H1 (cell line): ENCODE measurements at regions not wholly inside any gene's neighbourhood (a gene's known extent, or its start where the extent isn't known, plus 50 kb on each side); places are given as distances from the start of the nearest gene placed in this dataset.

Experiments used
- CTCF ChIA-PET: fragments of 300-600 bp; sonication (Branson Sonifier 250); formaldehyde crosslinking; loops from one replicate; lab custom pipeline; 2021; ENCODE audit not compliant: partially characterized antibody; lab: Charles Lee
- POLR2A ChIA-PET: fragments of 300-600 bp; sonication (Branson Sonifier 250); formaldehyde crosslinking; loops from one replicate; lab custom pipeline; 2021; ENCODE audit warnings: inconsistent platforms; ENCODE audit not compliant: partially characterized antibody; lab: Charles Lee
- DNase-seq, 2 experiments: peaks; one replicate each; pipeline versions ENCODE4 v3.0.0 to v3.0.0-alpha.2; 2010 to 2022; ENCODE audit warnings: low spot score in 2 of 2, low read depth in 1 of 2, mixed read lengths in 1 of 2
- FAIRE-seq: peaks from 2 replicates; lab custom pipeline; 2011; peaks lifted over from hg19 to GRCh38; lab: Jason Lieb, UNC
- H2AFZ ChIP-seq: 2 replicates; pipeline ENCODE4 v1.8.1; 2012; ENCODE audit warnings: low read length, inconsistent platforms
- H2AK5ac ChIP-seq: 2 replicates; pipeline ENCODE4 v1.6.1; 2013; ENCODE audit warnings: low read depth, low read length
- H2BK120ac ChIP-seq: replicated peaks from 2 replicates; pipeline ENCODE3; 2013; ENCODE audit warnings: low read depth, low read length, inconsistent platforms
- H2BK12ac ChIP-seq: 2 replicates; pipeline ENCODE4 v1.6.1; 2013; ENCODE audit warnings: low read depth, low read length
- H2BK15ac ChIP-seq: 2 replicates; pipeline ENCODE4 v1.6.1; 2013; ENCODE audit warnings: low read length
- H2BK20ac ChIP-seq: 2 replicates; pipeline ENCODE4 v1.6.1; 2013; ENCODE audit warnings: low read length
- H2BK5ac ChIP-seq: 2 replicates; pipeline ENCODE4 v1.6.1; 2013; ENCODE audit warnings: low read depth, low read length
- H3K14ac ChIP-seq: 2 replicates; pipeline ENCODE4 v1.6.1; 2013; ENCODE audit warnings: inconsistent platforms; ENCODE audit not compliant: insufficient read length
- H3K18ac ChIP-seq: 2 replicates; pipeline ENCODE4 v1.6.1; 2013; ENCODE audit warnings: low read length; ENCODE audit errors: extremely low read depth
- H3K23ac ChIP-seq: 2 replicates; pipeline ENCODE4 v1.6.1; 2013; ENCODE audit warnings: inconsistent platforms; ENCODE audit not compliant: insufficient read length
- H3K23me2 ChIP-seq: 2 replicates; pipeline ENCODE4 v1.6.1; 2013; ENCODE audit warnings: low read depth, low read length
- H3K27ac ChIP-seq: 2 replicates; pipeline ENCODE4 v1.6.1; 2011; ENCODE audit warnings: low read depth, low read length, inconsistent platforms
- H3K27me3 ChIP-seq, 4 experiments: replicated peaks in 1 of 4; 1 replicate in 1 of 4; 2 replicates in 3 of 4; pipeline versions ENCODE4 v1.6.1 to v1.8.1; 2011 to 2013; ENCODE audit warnings: low read length in 3 of 4, mild to moderate bottlenecking in 3 of 4, inconsistent platforms in 2 of 4, mixed read lengths in 2 of 4, moderate library complexity in 1 of 4; ENCODE audit not compliant: control insufficient read depth in 3 of 4, insufficient read depth in 3 of 4; ENCODE audit errors: extremely low read depth in 1 of 4
- H3K36me3 ChIP-seq, 4 experiments: 2 replicates each; pipeline versions ENCODE4 v1.6.1 to v1.8.1; 2011 to 2013; ENCODE audit warnings: mild to moderate bottlenecking in 4 of 4, low read length in 3 of 4, moderate library complexity in 2 of 4, control low read depth in 1 of 4, inconsistent platforms in 1 of 4; ENCODE audit not compliant: insufficient read depth in 4 of 4, control insufficient read depth in 2 of 4
- H3K4ac ChIP-seq: replicated peaks from 2 replicates; pipeline ENCODE3; 2013; ENCODE audit warnings: low read length, low read depth, mixed read lengths, inconsistent platforms; ENCODE audit not compliant: insufficient read length
- H3K4me1 ChIP-seq, 4 experiments: replicated peaks in 1 of 4; 1 replicate in 1 of 4; 2 replicates in 3 of 4; pipeline versions ENCODE4 v1.6.1 to v1.8.1; 2011 to 2013; ENCODE audit warnings: low read length in 3 of 4, inconsistent platforms in 2 of 4, mixed read lengths in 1 of 4; ENCODE audit not compliant: insufficient read depth in 4 of 4, control insufficient read depth in 3 of 4
- H3K4me2 ChIP-seq, 2 experiments: 2 replicates each; pipeline versions ENCODE4 v1.6.1 to v1.8.1; 2011 to 2013; ENCODE audit warnings: low read depth in 2 of 2, low read length in 2 of 2, control low read depth in 1 of 2, inconsistent platforms in 1 of 2, mild to moderate bottlenecking in 1 of 2; ENCODE audit not compliant: insufficient read depth in 1 of 2
- H3K4me3 ChIP-seq, 4 experiments: fragments of 200-600, 300-600 bp in 1 of 4; sonication (generic), shearing (Covaris generic), sonication (Bioruptor Twin) in 1 of 4; 2 replicates each; pipeline versions ENCODE4 v1.5.1 to v1.8.1; 2011 to 2016; ENCODE audit warnings: low read length in 4 of 4, low read depth in 3 of 4, control low read depth in 2 of 4, inconsistent platforms in 2 of 4, mild to moderate bottlenecking in 2 of 4, mixed read lengths in 1 of 4, moderate library complexity in 1 of 4; ENCODE audit not compliant: insufficient read depth in 2 of 4; ENCODE audit errors: extremely low read depth in 1 of 4
- H3K56ac ChIP-seq: replicated peaks from 2 replicates; pipeline ENCODE3; 2013; ENCODE audit warnings: low read depth, mild to moderate bottlenecking, mixed read lengths, low read length, inconsistent platforms; ENCODE audit not compliant: insufficient read length
- H3K79me1 ChIP-seq: 2 replicates; pipeline ENCODE4 v1.6.1; 2013; ENCODE audit warnings: low read depth, low read length, control low read depth
- H3K79me2 ChIP-seq, 2 experiments: 2 replicates each; pipeline versions ENCODE4 v1.6.1 to v1.8.1; 2012 to 2013; ENCODE audit warnings: low read length in 2 of 2, mild to moderate bottlenecking in 2 of 2, inconsistent platforms in 1 of 2; ENCODE audit not compliant: insufficient read depth in 2 of 2, control insufficient read depth in 1 of 2
- H3K9ac ChIP-seq, 4 experiments: replicated peaks in 1 of 4; 1 replicate in 1 of 4; 2 replicates in 3 of 4; pipeline versions ENCODE4 v1.6.1 to v1.8.1; 2011 to 2013; ENCODE audit warnings: low read depth in 3 of 4, low read length in 3 of 4, control low read depth in 2 of 4, mild to moderate bottlenecking in 2 of 4, moderate library complexity in 2 of 4, inconsistent platforms in 1 of 4; ENCODE audit errors: extremely low read depth in 1 of 4
- H3K9me3 ChIP-seq, 2 experiments: 2 replicates each; pipeline versions ENCODE4 v1.6.1 to v1.8.1; 2012 to 2013; ENCODE audit warnings: mild to moderate bottlenecking in 2 of 2, moderate library complexity in 2 of 2, control low read depth in 1 of 2, inconsistent platforms in 1 of 2, low read depth in 1 of 2, low read length in 1 of 2, mixed read lengths in 1 of 2; ENCODE audit not compliant: insufficient read depth in 2 of 2
- H4K20me1 ChIP-seq, 2 experiments: replicated peaks in 1 of 2; 2 replicates each; pipeline versions ENCODE3 to v1.8.1; 2011 to 2013; ENCODE audit warnings: inconsistent platforms in 2 of 2, low read length in 2 of 2, mild to moderate bottlenecking in 1 of 2; ENCODE audit not compliant: insufficient read depth in 2 of 2, control insufficient read depth in 1 of 2
- H4K5ac ChIP-seq: 2 replicates; pipeline ENCODE4 v1.6.1; 2013; ENCODE audit warnings: low read length, low read depth, mixed read lengths, inconsistent platforms; ENCODE audit not compliant: insufficient read length
- H4K8ac ChIP-seq: 2 replicates; pipeline ENCODE4 v1.8.0; 2013; ENCODE audit warnings: mild to moderate bottlenecking, moderate library complexity, low read length, inconsistent platforms; ENCODE audit not compliant: insufficient read depth; ENCODE audit errors: extremely low read depth
- H4K91ac ChIP-seq: replicated peaks from 2 replicates; pipeline ENCODE3; 2013; ENCODE audit warnings: low read length, mixed read lengths, inconsistent platforms; ENCODE audit not compliant: insufficient read length
- ASH2L ChIP-seq: fragments of 200-600, 300-600 bp; sonication (generic); IDR thresholded peaks from one replicate; pipeline ENCODE4 v1.7.1; 2017; ENCODE audit warnings: low read length
- CTBP2 ChIP-seq: IDR thresholded peaks from 2 replicates; pipeline ENCODE4 v1.7.0; 2011; ENCODE audit warnings: borderline replicate concordance, mild to moderate bottlenecking, moderate library complexity, mixed read lengths, low read length; ENCODE audit not compliant: insufficient read depth, insufficient read length
- CTCF ChIP-seq, 3 experiments: IDR thresholded peaks; 1 replicate in 2 of 3; 2 replicates in 1 of 3; pipeline versions ENCODE4 v1.5.1 to v1.6.1; 2011; ENCODE audit warnings: low read length in 3 of 3, mild to moderate bottlenecking in 3 of 3, inconsistent platforms in 2 of 3, low read depth in 1 of 3, moderate library complexity in 1 of 3; ENCODE audit not compliant: insufficient read depth in 1 of 3; ENCODE audit errors: control extremely low read depth in 1 of 3
- E2F6 ChIP-seq: IDR thresholded peaks from 2 replicates; pipeline ENCODE4 v1.6.1; 2012; ENCODE audit warnings: inconsistent platforms
- KDM5A ChIP-seq: fragments of 200-600 bp; IDR thresholded peaks from 2 replicates; pipeline ENCODE4 v1.7.1; 2012; ENCODE audit warnings: mild to moderate bottlenecking, low read length, inconsistent platforms, mixed read lengths
- RAD21 ChIP-seq, 2 experiments: IDR thresholded peaks in 1 of 2; conservative IDR thresholded peaks in 1 of 2; 2 replicates each; pipeline ENCODE4 v1.6.1; 2011; ENCODE audit warnings: low read depth in 2 of 2, low read length in 2 of 2, improper control_type of control experiment in 1 of 2, inconsistent platforms in 1 of 2, mild to moderate bottlenecking in 1 of 2, moderate library complexity in 1 of 2
- SIRT6 ChIP-seq: IDR thresholded peaks from one replicate; pipeline ENCODE4 v1.7.1; 2012; ENCODE audit warnings: low read length, inconsistent platforms
- SP2 ChIP-seq: IDR thresholded peaks from 2 replicates; pipeline ENCODE4 v1.6.1; 2012; ENCODE audit warnings: mild to moderate bottlenecking, low read length, inconsistent platforms
- WGBS, 2 experiments: shearing (Covaris generic) in 1 of 2; methylation state at CpG; one replicate each; pipeline versions ENCODE4 v1.1.6 to v1.1.7; 2013 to 2015; ENCODE audit warnings: low lambda C conversion rate in 2 of 2, mixed read lengths in 2 of 2, inconsistent platforms in 1 of 2, low coverage in 1 of 2, missing lambda C conversion rate in 1 of 2; ENCODE audit not compliant: insufficient replicate concordance in 2 of 2, insufficient coverage in 1 of 2, insufficient read length in 1 of 2; ENCODE audit errors: extremely low coverage in 1 of 2, missing lambda C conversion rate in 1 of 2; 5-methylcytosine and 5-hydroxymethylcytosine counted together

GRCh38 chr13:39110518-39111097, 72.4 kb downstream of the NHLRC3 start:
- no peaks in the 10 kb centered on the region for H3K36me3 ChIP-seq
- WGBS, 2 experiments = 94% methylated on average over 2 of the region's 2 CpGs; no CpG with 5 or more reads in 1 of the 2 experiments
- CTCF ChIA-PET = no interaction called here
- no peak for TF ChIP-seq ASH2L
- TF ChIP-seq RAD21 (IDR thresholded peaks at IDR 0.05 in 1 of 2, conservative IDR thresholded peaks at IDR 0.05 in 1 of 2; ENCODE audit: low read depth in 2 of 2, low read length in 2 of 2) = no peak
- no peak for TF ChIP-seq E2F6
- TF ChIP-seq SP2 = no peak
- no peak for TF ChIP-seq CTCF (IDR thresholded peaks at IDR 0.05; ENCODE audit: control extremely low read depth in 1 of 3, insufficient read depth in 1 of 3, low read depth in 1 of 3, low read length in 3 of 3)
- no peak for TF ChIP-seq SIRT6
- TF ChIP-seq KDM5A = no peak
- TF ChIP-seq CTBP2 = no peak

More at GRCh38 chr13:39110518-39111097, 72.4 kb downstream of the NHLRC3 start:
- DNase-seq (no peak), FAIRE-seq (no peak)
- Histone ChIP-seq H3K4me3 (no peak overlapping the region), H4K8ac (no peak overlapping the region), H2BK5ac (no peak overlapping the region), H2AK5ac (no peak overlapping the region), H3K14ac (no peak overlapping the region), H3K79me1 (no peaks in the 10 kb centered on the region), H2BK20ac (no peak overlapping the region), H3K79me2 (no peaks in the 10 kb centered on the region), H2BK120ac (no peak overlapping the region), H3K9me3 (no peaks in the 10 kb centered on the region), H4K91ac (no peak overlapping the region), H2BK15ac (no peak overlapping the region), H3K4me2 (no peak overlapping the region), H3K27ac (no peak overlapping the region), H3K9ac (no peak overlapping the region), H3K23me2 (no peaks in the 10 kb centered on the region), H4K20me1 (no peaks in the 10 kb centered on the region), H4K5ac (no peak overlapping the region), H3K4ac (no peak overlapping the region), H3K56ac (no peak overlapping the region), H3K23ac (no peak overlapping the region), H3K4me1 (no peaks in the 10 kb centered on the region), H2AFZ (no peak overlapping the region), H2BK12ac (no peak overlapping the region), H3K27me3 (no peaks in the 10 kb centered on the region; a peak in 1 of 7 replicates), H3K18ac (no peak overlapping the region)
- POLR2A ChIA-PET = no interaction called here
